Common myeloid progenitor, CD34-positive (primary cell): ENCODE measurements at regions not wholly inside any gene's neighbourhood (a gene's known extent, or its start where the extent isn't known, plus 50 kb on each side); places are given as distances from the start of the nearest gene placed in this dataset.
"Not testable (repeated sequence)": the region's sequence is repeated elsewhere in the genome, so short reads cannot be mapped to it uniquely, and the experiment has no call there.

Experiments used
- CTCF ChIA-PET: fragments of 350-600 bp; sonication (Branson Sonifier 250); formaldehyde crosslinking; loops from one replicate; lab custom pipeline; 2021; ENCODE audit warnings: antibody characterized with exemption; lab: Charles Lee
- POLR2A ChIA-PET: fragments of 350-600 bp; sonication (Branson Sonifier 250); formaldehyde crosslinking; loops from one replicate; lab custom pipeline; 2021; ENCODE audit warnings: antibody characterized with exemption; lab: Charles Lee
- DNase-seq, 3 donors: peaks; one replicate each; pipeline versions ENCODE4 v3.0.0 to v3.0.0-alpha.2; 2013
- H3K27ac ChIP-seq, 2 experiments: 1 replicate in 1 of 2; 2 replicates in 1 of 2; pipeline ENCODE4 v1.7.0; 2013; ENCODE audit warnings: inconsistent platforms in 2 of 2, low read length in 2 of 2, mild to moderate bottlenecking in 2 of 2, low read depth in 1 of 2, moderate library complexity in 1 of 2; ENCODE audit not compliant: severe bottlenecking in 2 of 2, insufficient read depth in 1 of 2, poor library complexity in 1 of 2
- H3K27me3 ChIP-seq, 5 experiments: replicated peaks in 2 of 5; 1 replicate in 3 of 5; 2 replicates in 2 of 5; pipeline versions ENCODE4 v1.6.1 to v1.7.0; 2013; ENCODE audit warnings: low read length in 4 of 5, mild to moderate bottlenecking in 2 of 5, moderate library complexity in 2 of 5, inconsistent platforms in 1 of 5; ENCODE audit not compliant: insufficient read depth in 5 of 5, control insufficient read depth in 4 of 5
- H3K36me3 ChIP-seq, 4 experiments: 1 replicate in 2 of 4; 2 replicates in 2 of 4; pipeline versions ENCODE4 v1.6.1 to v1.7.0; 2013; ENCODE audit warnings: low read length in 3 of 4, control low read depth in 1 of 4, mild to moderate bottlenecking in 1 of 4; ENCODE audit not compliant: control insufficient read depth in 4 of 4, insufficient read depth in 4 of 4
- H3K4me1 ChIP-seq, 4 experiments: 1 replicate in 3 of 4; 2 replicates in 1 of 4; pipeline versions ENCODE4 v1.6.1 to v1.7.1; 2013; ENCODE audit warnings: low read length in 3 of 4, mild to moderate bottlenecking in 3 of 4, control low read depth in 1 of 4, inconsistent platforms in 1 of 4, moderate library complexity in 1 of 4; ENCODE audit not compliant: control insufficient read depth in 4 of 4, insufficient read depth in 4 of 4; ENCODE audit errors: control extremely low read depth in 1 of 4
- H3K4me3 ChIP-seq, 7 experiments: 1 replicate in 4 of 7; 2 replicates in 3 of 7; pipeline versions ENCODE4 v1.5.1 to v1.7.0; 2013; ENCODE audit warnings: mild to moderate bottlenecking in 7 of 7, low read length in 6 of 7, moderate library complexity in 6 of 7, inconsistent platforms in 2 of 7, low read depth in 2 of 7, control low read depth in 1 of 7; ENCODE audit not compliant: insufficient read depth in 4 of 7, control insufficient read depth in 1 of 7; ENCODE audit errors: extremely low read depth in 1 of 7
- H3K9me3 ChIP-seq, 5 experiments: 1 replicate in 4 of 5; 2 replicates in 1 of 5; pipeline versions ENCODE4 v1.6.1 to v1.7.1; 2013; ENCODE audit warnings: low read length in 4 of 5, mild to moderate bottlenecking in 2 of 5, inconsistent platforms in 1 of 5, low read depth in 1 of 5, moderate library complexity in 1 of 5; ENCODE audit not compliant: control insufficient read depth in 4 of 5, insufficient read depth in 2 of 5; ENCODE audit errors: control extremely low read depth in 1 of 5
- WGBS: methylation state at CpG from one replicate; pipeline ENCODE4 v1.1.5; 2013; ENCODE audit not compliant: insufficient coverage; 5-methylcytosine and 5-hydroxymethylcytosine counted together

DNA sequence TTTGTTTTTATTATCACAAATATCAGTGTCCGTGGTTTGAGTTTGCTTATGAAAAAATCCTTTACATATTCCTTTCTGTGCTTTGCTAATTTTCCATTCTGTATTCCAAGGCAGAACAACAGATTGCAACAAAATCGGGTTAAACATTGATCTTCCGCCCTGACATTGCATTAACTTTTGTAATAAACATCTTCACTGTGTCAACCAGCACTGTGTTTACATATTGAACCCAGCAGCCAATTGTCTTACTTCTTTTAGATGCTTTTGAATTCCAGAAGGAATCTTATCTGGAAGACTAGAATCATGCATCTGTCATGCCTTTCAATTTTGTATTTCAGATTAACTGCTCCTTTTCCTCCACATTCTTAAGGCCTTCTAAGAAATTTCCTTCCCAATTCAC lies 147.8 kb upstream of the CXXC4 start:
- CTCF ChIA-PET: no interaction called here

DNA sequence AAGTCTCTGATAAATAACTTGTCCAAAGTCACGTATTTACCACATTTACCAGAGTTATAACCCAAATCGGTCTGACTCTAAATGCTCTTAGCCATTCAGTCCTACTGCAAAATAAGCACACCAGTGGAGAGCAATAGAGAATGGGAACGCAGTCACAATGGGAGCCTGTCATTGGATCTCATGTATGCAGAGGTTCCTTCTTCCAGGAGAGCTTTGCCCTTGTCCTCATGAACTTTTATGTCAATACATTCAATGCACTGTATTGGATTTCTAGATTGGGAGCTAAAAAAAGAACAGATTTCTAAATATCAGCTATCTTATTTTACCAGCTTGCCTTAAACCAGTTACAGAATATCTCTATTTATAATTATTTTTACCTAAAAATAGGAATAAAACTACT lies 149.1 kb upstream of the CXXC4 start:
- no peak overlapping the region for H3K4me3 ChIP-seq
- no peak for DNase-seq
- no peak overlapping the region for H3K27ac ChIP-seq
- H3K27me3 ChIP-seq: no peaks in the 10 kb centered on the region
- H3K36me3 ChIP-seq: no peaks in the 10 kb centered on the region
- ChIA-PET CTCF (no interaction called here), POLR2A (no interaction called here)
- WGBS: 93% methylated on average over 2 of the region's 3 CpGs
- peaks cover 0 to 1% (median 0%) of the 10 kb centered on the region in 5 experiments for H3K9me3 ChIP-seq
- no peaks in the 10 kb centered on the region for H3K4me1 ChIP-seq

More for the DNA sequence above, 147.8 kb upstream of the CXXC4 start:
- DNase-seq: no peak
- no peaks in the 10 kb centered on the region for H3K27me3 ChIP-seq
- H3K4me3 ChIP-seq: no peak overlapping the region
- peaks cover 0 to 1% (median 0%) of the 10 kb centered on the region in 5 experiments for H3K9me3 ChIP-seq
- H3K27ac ChIP-seq: no peak overlapping the region
- no peaks in the 10 kb centered on the region for H3K36me3 ChIP-seq
- H3K4me1 ChIP-seq: no peaks in the 10 kb centered on the region
- 93% methylated on average over 2 of the region's 3 CpGs for WGBS
- POLR2A ChIA-PET: no interaction called here

DNA sequence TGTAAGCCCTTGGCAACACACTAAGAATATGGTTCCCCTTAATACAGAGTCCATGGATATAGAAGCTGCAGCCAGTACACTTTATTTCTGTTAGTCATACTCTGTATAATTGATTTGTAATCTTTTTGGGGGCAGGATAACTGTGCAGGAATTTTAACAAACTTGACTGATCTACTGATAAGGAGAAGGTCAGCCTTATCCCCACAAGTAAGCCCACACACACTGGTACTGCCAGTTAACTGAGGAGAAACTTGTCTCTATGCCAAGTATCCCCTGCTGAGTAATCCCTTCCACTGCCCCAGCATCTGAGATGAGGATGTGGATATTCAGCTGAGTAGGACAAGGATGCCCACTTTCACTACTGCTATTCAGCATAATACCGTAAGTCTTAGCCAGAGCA lies 154.9 kb upstream of the CXXC4 start:
- no peak overlapping the region for H3K27ac ChIP-seq
- ChIA-PET POLR2A (no interaction called here), CTCF (no interaction called here)
- peaks cover 0 to 5% (median 1%) of the 10 kb centered on the region in 5 experiments for H3K9me3 ChIP-seq
- H3K4me1 ChIP-seq: no peaks in the 10 kb centered on the region
- no peak overlapping the region for H3K4me3 ChIP-seq
- WGBS: 100% methylated on average over 1 of the region's 1 CpG
- no peaks in the 10 kb centered on the region for H3K27me3 ChIP-seq
- no peak for DNase-seq
- H3K36me3 ChIP-seq: no peaks in the 10 kb centered on the region

DNA sequence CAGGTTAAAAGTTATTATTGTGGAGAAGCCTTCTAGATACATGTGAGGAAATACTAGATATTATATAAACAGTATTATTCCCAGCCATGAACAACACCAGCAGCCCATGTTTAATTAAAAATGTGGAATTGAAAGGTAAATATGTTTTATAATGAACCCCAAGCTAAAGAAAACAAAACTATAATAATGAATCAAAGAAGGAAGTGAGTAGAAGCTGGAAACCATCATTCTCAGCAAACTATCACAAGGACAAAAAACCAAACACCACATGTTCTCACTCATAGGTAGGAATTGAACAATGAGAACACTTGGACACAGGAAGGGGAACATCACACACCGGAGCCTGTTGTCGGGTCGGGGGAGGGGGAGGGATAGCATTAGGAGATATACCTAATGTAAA lies 167.6 kb upstream of the CXXC4 start:
- H3K27ac ChIP-seq, POLR2A ChIA-PET, CTCF ChIA-PET, H3K36me3 ChIP-seq, H3K27me3 ChIP-seq, H3K9me3 ChIP-seq, DNase-seq, H3K4me1 ChIP-seq, H3K4me3 ChIP-seq: not testable (repeated sequence)
- no CpG with 5 or more reads among the region's 3 CpGs for WGBS

DNA sequence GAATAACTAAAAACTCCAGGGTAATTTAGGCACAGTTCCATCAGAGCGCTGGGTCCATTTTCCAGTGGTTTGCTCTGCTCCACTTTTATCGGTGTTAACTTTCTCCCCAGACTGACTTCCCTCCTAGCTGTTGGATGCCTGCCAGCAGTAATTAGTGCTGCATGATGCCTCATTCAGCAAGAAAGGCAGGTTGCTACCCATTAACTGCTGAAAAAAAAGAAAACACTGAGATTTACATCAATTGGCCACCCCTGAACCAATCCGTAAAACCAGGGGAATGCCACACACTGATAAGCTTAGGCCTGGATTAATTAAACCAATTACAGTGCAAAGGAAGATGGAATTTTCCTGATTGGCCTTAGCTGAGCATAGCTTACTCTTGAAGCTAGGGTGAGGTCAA lies 182.4 kb upstream of the CXXC4 start:
- DNase-seq: peak in 2 of 3 donors; percentile 3 to 14
- H3K36me3 ChIP-seq: no peaks in the 10 kb centered on the region
- ChIA-PET POLR2A (no interaction called here), CTCF (no interaction called here)
- no peak overlapping the region for H3K4me3 ChIP-seq
- H3K27ac ChIP-seq: no peak overlapping the region
- no peaks in the 10 kb centered on the region for H3K9me3 ChIP-seq
- no peaks in the 10 kb centered on the region for H3K4me1 ChIP-seq
- WGBS: 37% methylated on average over 3 of the region's 3 CpGs
- no peaks in the 10 kb centered on the region for H3K27me3 ChIP-seq

DNA sequence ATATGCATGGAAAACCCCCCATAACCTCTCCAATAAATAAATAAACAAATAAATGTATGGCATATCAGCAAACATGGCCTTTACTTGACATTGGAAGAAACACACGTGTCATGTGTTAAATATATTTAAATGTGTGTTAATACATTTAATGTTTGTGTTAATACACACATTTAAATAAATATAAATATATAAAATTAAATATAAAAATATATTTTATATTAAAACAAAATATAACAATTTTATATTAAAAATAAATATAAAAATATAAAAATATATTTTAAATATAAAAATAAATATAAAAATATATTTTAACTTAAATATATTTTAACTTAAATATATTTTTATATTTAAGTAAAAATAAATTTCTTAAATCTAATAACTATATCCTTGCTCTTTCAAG lies 187.6 kb upstream of the CXXC4 start:
- ChIA-PET CTCF (no interaction called here), POLR2A (no interaction called here)
- no CpG with 5 or more reads among the region's 1 CpG for WGBS
- DNase-seq: no peak
- no peaks in the 10 kb centered on the region for H3K27me3 ChIP-seq
- no peak overlapping the region for H3K27ac ChIP-seq
- H3K4me3 ChIP-seq: no peak overlapping the region
- no peaks in the 10 kb centered on the region for H3K4me1 ChIP-seq
- no peaks in the 10 kb centered on the region for H3K36me3 ChIP-seq
- peaks cover 0 to 5% (median 0%) of the 10 kb centered on the region in 5 experiments for H3K9me3 ChIP-seq

DNA sequence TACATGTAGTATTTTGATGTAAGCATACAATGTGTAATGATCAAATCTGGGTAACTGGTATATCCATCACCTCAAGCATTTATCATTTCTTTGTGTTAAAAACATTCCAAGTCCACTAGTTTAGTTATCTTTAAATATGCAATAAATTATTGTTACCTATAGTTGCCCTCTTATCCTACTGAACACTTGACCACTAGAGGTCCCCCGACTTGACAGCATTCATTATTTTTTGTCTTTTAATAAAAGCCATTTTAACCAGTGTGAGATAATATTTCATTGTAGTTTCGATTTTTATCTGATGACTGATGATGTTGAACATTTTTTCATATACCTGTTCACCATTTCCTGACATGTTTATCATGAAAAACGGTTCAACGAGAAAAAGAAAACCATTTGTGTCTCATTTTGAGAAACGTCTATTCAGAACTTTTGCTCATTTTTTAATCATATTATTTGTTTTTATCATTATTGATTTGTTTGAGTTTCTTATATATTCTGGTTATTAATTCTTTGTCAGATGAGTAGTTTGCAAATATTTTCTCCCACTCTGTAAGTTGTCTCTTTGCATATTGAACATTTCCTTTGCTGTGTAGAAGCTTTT lies 199.0 kb upstream of the CXXC4 start:
- DNase-seq: peak; percentile 16 to 54 (median 51)
- Histone ChIP-seq H3K27me3 (no peaks in the 10 kb centered on the region), H3K9me3 (no peaks in the 10 kb centered on the region), H3K36me3 (no peaks in the 10 kb centered on the region), H3K27ac (no peak overlapping the region), H3K4me3 (no peak overlapping the region), H3K4me1 (no peaks in the 10 kb centered on the region)
- ChIA-PET CTCF (no interaction called here), POLR2A (no interaction called here)
- WGBS: no CpG with 5 or more reads among the region's 5 CpGs
